ENCODE measurements at regions not wholly inside any gene's neighbourhood (a gene's known extent, or its start where the extent isn't known, plus 50 kb on each side); places are given as distances from the start of the nearest gene placed in this dataset.

- Mint-ChIP-seq H3K4me1 (peaks cover 17% of the 10 kb centered on the region), H3K36me3 (ENCODE audit: low read depth) (no peaks in the 10 kb centered on the region), H3K27ac (peak overlapping the region; percentile 89), H3K27me3 (no peaks in the 10 kb centered on the region), H3K4me3 (peak overlapping the region; percentile 63)
- ATAC-seq: peak; percentile 11
- H3K9me3 ChIP-seq (ENCODE audit: control insufficient read depth, low read length, poor library complexity, severe bottlenecking): no peaks in the 10 kb centered on the region
- DNase-seq: no peak
These were observed 132.7 kb downstream of the KLF13 start for GRCh38 chr15:31459400-31459748.

- ATAC-seq (no peak), DNase-seq (no peak)
- Mint-ChIP-seq H3K27ac (no peak overlapping the region), H3K36me3 (ENCODE audit: low read depth) (no peaks in the 10 kb centered on the region), H3K4me3 (no peak overlapping the region), H3K27me3 (no peaks in the 10 kb centered on the region), H3K4me1 (peaks cover 17% of the 10 kb centered on the region)
- H3K9me3 ChIP-seq (ENCODE audit: control insufficient read depth, low read length, poor library complexity, severe bottlenecking): no peaks in the 10 kb centered on the region
These were observed 134.7 kb downstream of the KLF13 start for GRCh38 chr15:31461375-31461774.

- no peak overlapping the region for H3K27ac Mint-ChIP-seq
- DNase-seq (no peak), ATAC-seq (no peak)
- H3K9me3 ChIP-seq (ENCODE audit: control insufficient read depth, low read length, poor library complexity, severe bottlenecking): no peaks in the 10 kb centered on the region
- H3K4me3 Mint-ChIP-seq: no peak overlapping the region
- H3K27me3 Mint-ChIP-seq: no peaks in the 10 kb centered on the region
- H3K36me3 Mint-ChIP-seq (ENCODE audit: low read depth): no peaks in the 10 kb centered on the region
- peaks cover 17% of the 10 kb centered on the region for H3K4me1 Mint-ChIP-seq
These were observed 135.4 kb downstream of the KLF13 start for GRCh38 chr15:31461911-31462480.

GRCh38 chr15:31463521-31464102, 137.0 kb downstream of the KLF13 start:
- H3K9me3 ChIP-seq (ENCODE audit: control insufficient read depth, low read length, poor library complexity, severe bottlenecking): no peaks in the 10 kb centered on the region
- DNase-seq: no peak
- Mint-ChIP-seq H3K27me3 (no peaks in the 10 kb centered on the region), H3K4me3 (no peak overlapping the region), H3K4me1 (peaks cover 17% of the 10 kb centered on the region), H3K36me3 (ENCODE audit: low read depth) (no peaks in the 10 kb centered on the region), H3K27ac (no peak overlapping the region)
- ATAC-seq: no peak

DNA sequence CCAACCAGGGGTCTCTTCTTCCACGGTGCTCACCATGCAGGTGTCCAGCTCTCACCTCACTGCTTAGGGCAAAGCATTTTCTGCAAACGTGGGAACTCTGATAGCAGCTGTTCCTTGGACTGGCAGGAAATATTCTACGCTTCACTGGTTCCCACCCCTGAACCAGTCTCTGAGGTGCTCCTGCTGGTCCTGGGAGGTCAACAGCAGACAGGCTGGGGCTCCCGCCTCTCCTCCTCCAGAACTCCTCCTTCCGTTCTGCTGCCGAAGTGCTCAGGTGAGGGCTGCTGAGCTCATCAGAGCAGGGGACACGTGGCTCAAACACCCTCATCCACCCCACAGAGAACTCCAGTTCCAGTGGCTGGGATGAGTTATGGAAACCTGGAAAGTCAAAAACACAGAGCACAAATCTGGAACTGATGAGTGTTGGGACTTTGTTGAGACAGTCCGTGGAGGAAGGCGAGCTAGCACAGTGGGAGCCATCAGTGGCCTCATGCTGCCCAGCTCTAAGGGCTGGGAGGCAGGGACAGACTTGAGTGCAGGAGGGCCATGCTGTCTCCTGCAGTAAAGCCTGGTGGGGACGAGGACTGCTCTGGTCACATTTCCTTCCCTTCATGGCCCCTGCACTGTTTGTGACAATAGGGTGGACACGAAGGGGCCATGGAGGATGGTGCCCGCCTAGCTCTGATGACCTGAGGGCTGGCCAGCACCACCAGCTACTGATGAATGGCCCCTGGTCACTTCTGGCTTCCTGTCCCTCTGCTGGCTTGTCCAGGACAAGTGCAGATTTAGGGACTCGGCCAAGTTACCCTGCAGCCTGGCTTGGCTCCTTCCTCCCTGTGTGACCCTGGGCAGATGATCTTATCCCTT, 137.8 kb downstream of the KLF13 start:
- Mint-ChIP-seq H3K4me1 (peaks cover 9% of the 10 kb centered on the region), H3K36me3 (ENCODE audit: low read depth) (no peaks in the 10 kb centered on the region), H3K27ac (no peak overlapping the region), H3K4me3 (no peak overlapping the region), H3K27me3 (no peaks in the 10 kb centered on the region)
- DNase-seq (no peak), ATAC-seq (no peak)
- no peaks in the 10 kb centered on the region for H3K9me3 ChIP-seq (ENCODE audit: control insufficient read depth, low read length, poor library complexity, severe bottlenecking)

DNA sequence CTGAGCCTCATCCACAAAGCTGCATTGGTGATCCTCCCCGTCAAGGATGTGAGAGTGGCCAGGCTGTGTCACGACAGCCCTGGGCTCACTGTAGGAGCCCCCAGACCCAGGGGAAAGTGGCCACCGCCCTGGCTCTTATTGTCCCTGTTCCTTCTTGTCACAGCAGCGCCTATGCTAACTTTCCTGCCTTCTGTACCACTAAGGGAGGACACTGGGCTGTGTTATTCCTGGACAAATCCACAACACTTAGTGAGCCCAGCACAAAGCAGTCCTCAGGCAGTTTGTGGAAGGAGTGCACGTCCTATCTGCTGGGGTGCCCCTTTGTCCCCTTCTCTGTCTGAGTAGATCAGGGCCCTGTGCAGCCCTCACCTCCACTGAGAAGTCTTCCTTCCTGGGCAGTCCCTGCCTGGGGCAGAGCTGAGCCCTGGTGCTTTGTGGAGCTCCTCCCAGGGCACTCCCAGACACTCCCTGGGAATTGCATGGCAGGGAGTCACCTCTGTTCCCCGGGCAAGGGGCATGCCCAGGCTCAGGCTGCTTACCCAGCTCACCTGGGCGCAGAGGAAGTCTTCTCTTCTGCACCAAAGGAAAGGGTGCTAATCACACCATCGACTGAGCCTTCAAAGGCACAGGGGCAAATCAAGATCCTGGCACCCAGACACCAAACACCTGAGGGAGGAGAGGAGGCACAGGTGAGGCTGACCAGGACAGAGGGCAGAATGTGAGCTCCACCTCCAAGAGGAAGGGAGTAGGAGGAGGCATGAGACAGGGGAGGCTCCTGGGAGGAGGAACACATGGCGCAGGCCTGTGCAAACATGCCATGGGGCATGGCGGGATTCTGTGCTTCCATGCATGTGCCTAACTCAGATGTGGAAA, 138.7 kb downstream of the KLF13 start:
- no peak for DNase-seq
- H3K27me3 Mint-ChIP-seq: no peaks in the 10 kb centered on the region
- ATAC-seq: no peak
- no peaks in the 10 kb centered on the region for H3K36me3 Mint-ChIP-seq (ENCODE audit: low read depth)
- H3K4me3 Mint-ChIP-seq: no peak overlapping the region
- no peak overlapping the region for H3K27ac Mint-ChIP-seq
- no peaks in the 10 kb centered on the region for H3K9me3 ChIP-seq (ENCODE audit: control insufficient read depth, low read length, poor library complexity, severe bottlenecking)
- H3K4me1 Mint-ChIP-seq: peaks cover 6% of the 10 kb centered on the region

DNA sequence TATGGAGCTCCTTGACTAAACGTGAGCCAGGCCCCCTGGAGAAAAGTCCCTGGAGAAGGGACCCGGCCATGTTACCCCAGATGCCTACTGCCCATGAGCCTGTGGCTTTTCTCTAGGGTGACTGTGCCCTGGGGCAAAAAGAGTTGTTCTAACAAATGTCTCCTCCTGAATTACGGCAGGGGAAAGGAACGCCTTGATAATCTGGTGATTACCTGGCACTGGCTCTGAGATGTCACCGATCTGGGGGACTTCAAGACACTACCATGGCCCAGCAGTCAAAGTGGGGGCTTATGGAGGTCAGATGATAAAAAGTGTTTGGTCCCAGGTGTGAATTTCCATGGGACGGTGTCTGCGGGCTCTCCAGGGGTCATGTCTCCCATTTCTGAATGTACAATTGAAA, 140.7 kb downstream of the KLF13 start:
- Mint-ChIP-seq H3K4me3 (no peak overlapping the region), H3K27me3 (no peaks in the 10 kb centered on the region), H3K27ac (no peak overlapping the region), H3K4me1 (peaks cover 11% of the 10 kb centered on the region), H3K36me3 (ENCODE audit: low read depth) (no peaks in the 10 kb centered on the region)
- no peak for DNase-seq
- no peak for ATAC-seq
- H3K9me3 ChIP-seq (ENCODE audit: control insufficient read depth, low read length, poor library complexity, severe bottlenecking): no peaks in the 10 kb centered on the region

GRCh38 chr15:31468911-31469785, 142.5 kb downstream of the KLF13 start:
- Mint-ChIP-seq H3K36me3 (ENCODE audit: low read depth) (no peaks in the 10 kb centered on the region), H3K4me3 (no peak overlapping the region), H3K27me3 (no peaks in the 10 kb centered on the region), H3K4me1 (peaks cover 24% of the 10 kb centered on the region), H3K27ac (no peak overlapping the region)
- no peak for ATAC-seq
- H3K9me3 ChIP-seq (ENCODE audit: control insufficient read depth, low read length, poor library complexity, severe bottlenecking): no peaks in the 10 kb centered on the region
- no peak for DNase-seq

- Mint-ChIP-seq H3K36me3 (ENCODE audit: low read depth) (no peaks in the 10 kb centered on the region), H3K27me3 (no peaks in the 10 kb centered on the region), H3K4me1 (peaks cover 25% of the 10 kb centered on the region), H3K27ac (no peak overlapping the region), H3K4me3 (no peak overlapping the region)
- H3K9me3 ChIP-seq (ENCODE audit: control insufficient read depth, low read length, poor library complexity, severe bottlenecking): no peaks in the 10 kb centered on the region
- DNase-seq (no peak), ATAC-seq (no peak)
These were observed 143.3 kb downstream of the KLF13 start for GRCh38 chr15:31469786-31470525.

- peaks cover 28% of the 10 kb centered on the region for H3K4me1 Mint-ChIP-seq
- no peaks in the 10 kb centered on the region for H3K9me3 ChIP-seq (ENCODE audit: control insufficient read depth, low read length, poor library complexity, severe bottlenecking)
- ATAC-seq: no peak
- no peaks in the 10 kb centered on the region for H3K27me3 Mint-ChIP-seq
- H3K4me3 Mint-ChIP-seq: no peak overlapping the region
- H3K36me3 Mint-ChIP-seq (ENCODE audit: low read depth): no peaks in the 10 kb centered on the region
- H3K27ac Mint-ChIP-seq: no peak overlapping the region
- DNase-seq: no peak
These were observed 144.1 kb downstream of the KLF13 start for GRCh38 chr15:31470756-31471155.

DNA sequence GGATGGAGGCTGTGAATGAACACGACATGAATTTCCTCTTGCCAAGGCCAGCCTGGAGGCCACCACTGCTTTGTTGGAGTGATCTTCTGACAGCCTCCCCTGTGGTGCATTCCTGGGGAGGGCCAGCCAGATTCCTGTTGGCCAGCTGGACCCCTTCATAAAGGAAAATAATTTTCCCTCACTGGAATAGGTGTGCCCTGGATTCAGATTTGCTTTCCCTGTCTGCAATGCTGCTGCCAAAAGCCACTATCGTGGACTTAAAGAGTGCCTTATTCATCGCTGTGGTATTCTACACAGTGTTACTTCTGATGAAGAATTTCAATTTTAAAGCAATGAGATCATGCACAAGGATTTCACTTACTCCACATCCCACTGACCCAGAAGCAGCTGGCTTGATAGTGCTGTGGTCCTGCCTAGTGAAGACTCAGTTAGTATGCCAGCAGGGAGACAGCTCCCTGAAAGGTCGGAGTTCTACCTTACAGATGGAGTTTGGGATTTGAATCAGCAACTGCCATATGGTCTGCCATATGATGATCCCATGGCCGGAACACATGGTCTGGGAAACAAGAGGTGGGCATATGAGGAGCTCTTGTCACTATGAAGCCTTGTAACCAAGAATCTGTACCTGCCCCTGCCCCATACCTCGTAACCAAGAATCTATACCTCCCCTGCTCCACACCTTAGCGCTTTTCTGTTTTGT, 145.2 kb downstream of the KLF13 start:
- no peaks in the 10 kb centered on the region for H3K36me3 Mint-ChIP-seq (ENCODE audit: low read depth)
- DNase-seq (no peak), ATAC-seq (no peak)
- H3K4me1 Mint-ChIP-seq: peaks cover 28% of the 10 kb centered on the region
- H3K27ac Mint-ChIP-seq: peak overlapping the region; percentile 98
- H3K27me3 Mint-ChIP-seq: no peaks in the 10 kb centered on the region
- no peaks in the 10 kb centered on the region for H3K9me3 ChIP-seq (ENCODE audit: control insufficient read depth, low read length, poor library complexity, severe bottlenecking)
- H3K4me3 Mint-ChIP-seq: no peak overlapping the region

All from T-helper 17 cell (primary cell).